Endodermal cell (in vitro differentiated cells): ENCODE measurements at regions not wholly inside any gene's neighbourhood (a gene's known extent, or its start where the extent isn't known, plus 50 kb on each side); places are given as distances from the start of the nearest gene placed in this dataset.

Source experiments
- DNase-seq: peaks from one replicate; pipeline ENCODE4 v3.0.0-alpha.2; 2017
- H3K27ac ChIP-seq: 2 replicates; pipeline ENCODE4 v1.5.1; 2013; ENCODE audit warnings: mild to moderate bottlenecking, low read depth, low read length, moderate library complexity
- H3K27me3 ChIP-seq: 2 replicates; pipeline ENCODE4 v1.6.1; 2013; ENCODE audit warnings: mild to moderate bottlenecking, low read length, moderate library complexity; ENCODE audit not compliant: insufficient read depth, control insufficient read depth, poor library complexity, severe bottlenecking
- H3K36me3 ChIP-seq: 2 replicates; pipeline ENCODE4 v1.7.0; 2013; ENCODE audit warnings: mild to moderate bottlenecking, low read length, moderate library complexity; ENCODE audit not compliant: control insufficient read depth, insufficient read depth
- H3K4me1 ChIP-seq: one replicate; pipeline ENCODE4 v1.7.0; 2013; ENCODE audit warnings: low read length; ENCODE audit not compliant: control insufficient read depth, insufficient read depth
- H3K4me3 ChIP-seq: 2 replicates; pipeline ENCODE4 v1.5.1; 2013; ENCODE audit warnings: mild to moderate bottlenecking, low read length, moderate library complexity
- H3K9ac ChIP-seq: 2 replicates; pipeline ENCODE4 v1.6.1; 2013; ENCODE audit warnings: mild to moderate bottlenecking, low read length, moderate library complexity; ENCODE audit not compliant: poor library complexity, severe bottlenecking; ENCODE audit errors: extremely low read depth
- H3K9me3 ChIP-seq: 2 replicates; pipeline ENCODE4 v1.6.1; 2013; ENCODE audit warnings: mild to moderate bottlenecking, low read length, moderate library complexity; ENCODE audit not compliant: control insufficient read depth
- H3K27ac Mint-ChIP-seq: 2 replicates; pipeline ENCODE4 v1.8.0; 2020; ENCODE audit warnings: mixed read lengths
- H3K27me3 Mint-ChIP-seq: 2 replicates; pipeline ENCODE4 v1.8.0; 2021; ENCODE audit warnings: mild to moderate bottlenecking, mixed read lengths; ENCODE audit not compliant: insufficient read depth
- H3K36me3 Mint-ChIP-seq: 2 replicates; pipeline ENCODE4 v1.8.0; 2020; ENCODE audit warnings: low read depth, mixed read lengths
- H3K4me1 Mint-ChIP-seq: 2 replicates; pipeline ENCODE4 v1.8.0; 2020; ENCODE audit warnings: mixed read lengths
- H3K4me3 Mint-ChIP-seq: 2 replicates; pipeline ENCODE4 v1.8.0; 2020; ENCODE audit warnings: mild to moderate bottlenecking, moderate library complexity, mixed read lengths
- H3K9me3 Mint-ChIP-seq: 2 replicates; pipeline ENCODE4 v1.8.0; 2020; ENCODE audit warnings: mild to moderate bottlenecking, mixed read lengths
- WGBS, 2 experiments: methylation state at CpG; one replicate each; pipeline versions ENCODE4 v1.1.5 to v1.1.7; 2013; ENCODE audit warnings: missing lambda C conversion rate in 2 of 2, mixed read lengths in 1 of 2; ENCODE audit not compliant: insufficient coverage in 1 of 2, insufficient read length in 1 of 2; 5-methylcytosine and 5-hydroxymethylcytosine counted together
- TF ChIP-seq, protein P1 (sequence below): fragments of 200-600 bp; sonication (generic); conservative IDR thresholded peaks from 2 replicates; pipeline ENCODE4 v1.5.0; 2021; ENCODE audit warnings: antibody characterized with exemption, mild to moderate bottlenecking

DNA sequence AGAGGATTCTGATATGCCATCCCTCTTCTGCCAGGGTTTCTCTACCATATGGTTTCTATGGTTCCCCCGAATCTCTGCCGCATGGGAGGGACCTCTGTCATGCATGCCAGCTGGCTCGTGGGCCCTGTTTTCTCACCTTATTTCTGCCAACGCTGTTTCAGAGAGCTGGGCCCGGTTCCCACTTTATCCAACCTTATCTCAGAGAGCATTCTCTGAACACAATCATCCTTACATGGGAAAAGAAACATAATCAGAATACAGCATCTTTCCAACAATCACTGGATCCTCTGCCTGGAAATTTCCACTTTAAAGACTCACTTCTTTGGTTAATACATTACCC, 234.5 kb upstream of the ZBTB20 start:
- peaks cover 8% of the 10 kb centered on the region for H3K4me1 Mint-ChIP-seq
- no peak overlapping the region for H3K27ac ChIP-seq
- H3K4me3 ChIP-seq = no peak overlapping the region
- WGBS, 2 experiments = 93 to 94% methylated on average over 5 of the region's 5 CpGs
- H3K9me3 Mint-ChIP-seq = no peaks in the 10 kb centered on the region
- TF ChIP-seq, protein P1, sequence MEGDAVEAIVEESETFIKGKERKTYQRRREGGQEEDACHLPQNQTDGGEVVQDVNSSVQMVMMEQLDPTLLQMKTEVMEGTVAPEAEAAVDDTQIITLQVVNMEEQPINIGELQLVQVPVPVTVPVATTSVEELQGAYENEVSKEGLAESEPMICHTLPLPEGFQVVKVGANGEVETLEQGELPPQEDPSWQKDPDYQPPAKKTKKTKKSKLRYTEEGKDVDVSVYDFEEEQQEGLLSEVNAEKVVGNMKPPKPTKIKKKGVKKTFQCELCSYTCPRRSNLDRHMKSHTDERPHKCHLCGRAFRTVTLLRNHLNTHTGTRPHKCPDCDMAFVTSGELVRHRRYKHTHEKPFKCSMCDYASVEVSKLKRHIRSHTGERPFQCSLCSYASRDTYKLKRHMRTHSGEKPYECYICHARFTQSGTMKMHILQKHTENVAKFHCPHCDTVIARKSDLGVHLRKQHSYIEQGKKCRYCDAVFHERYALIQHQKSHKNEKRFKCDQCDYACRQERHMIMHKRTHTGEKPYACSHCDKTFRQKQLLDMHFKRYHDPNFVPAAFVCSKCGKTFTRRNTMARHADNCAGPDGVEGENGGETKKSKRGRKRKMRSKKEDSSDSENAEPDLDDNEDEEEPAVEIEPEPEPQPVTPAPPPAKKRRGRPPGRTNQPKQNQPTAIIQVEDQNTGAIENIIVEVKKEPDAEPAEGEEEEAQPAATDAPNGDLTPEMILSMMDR = no peak
- no peaks in the 10 kb centered on the region for H3K27me3 ChIP-seq
- peaks cover 3% of the 10 kb centered on the region for H3K4me1 ChIP-seq
- no peaks in the 10 kb centered on the region for H3K36me3 ChIP-seq
- peaks cover 2% of the 10 kb centered on the region for H3K36me3 Mint-ChIP-seq
- no peaks in the 10 kb centered on the region for H3K27me3 Mint-ChIP-seq
- no peak for DNase-seq
- H3K4me3 Mint-ChIP-seq = no peak overlapping the region
- no peaks in the 10 kb centered on the region for H3K9me3 ChIP-seq
- no peak overlapping the region for H3K9ac ChIP-seq
- H3K27ac Mint-ChIP-seq = no peak overlapping the region

- no peaks in the 10 kb centered on the region for H3K36me3 ChIP-seq
- Mint-ChIP-seq H3K27ac (no peak overlapping the region), H3K27me3 (no peaks in the 10 kb centered on the region), H3K36me3 (peaks cover 2% of the 10 kb centered on the region), H3K4me3 (no peak overlapping the region), H3K4me1 (peaks cover 10% of the 10 kb centered on the region), H3K9me3 (no peaks in the 10 kb centered on the region)
- WGBS, 2 experiments = 71 to 98% methylated on average over 1 of the region's 1 CpG
- H3K4me3 ChIP-seq = no peak overlapping the region
- H3K27me3 ChIP-seq = no peaks in the 10 kb centered on the region
- TF ChIP-seq, protein P1 = no peak
- no peak overlapping the region for H3K27ac ChIP-seq
- DNase-seq = no peak
- H3K4me1 ChIP-seq = peaks cover 3% of the 10 kb centered on the region
- no peaks in the 10 kb centered on the region for H3K9me3 ChIP-seq
- no peak overlapping the region for H3K9ac ChIP-seq
Observed at GRCh38 chr3:115381931-115382330, 234.8 kb upstream of the ZBTB20 start.

DNA sequence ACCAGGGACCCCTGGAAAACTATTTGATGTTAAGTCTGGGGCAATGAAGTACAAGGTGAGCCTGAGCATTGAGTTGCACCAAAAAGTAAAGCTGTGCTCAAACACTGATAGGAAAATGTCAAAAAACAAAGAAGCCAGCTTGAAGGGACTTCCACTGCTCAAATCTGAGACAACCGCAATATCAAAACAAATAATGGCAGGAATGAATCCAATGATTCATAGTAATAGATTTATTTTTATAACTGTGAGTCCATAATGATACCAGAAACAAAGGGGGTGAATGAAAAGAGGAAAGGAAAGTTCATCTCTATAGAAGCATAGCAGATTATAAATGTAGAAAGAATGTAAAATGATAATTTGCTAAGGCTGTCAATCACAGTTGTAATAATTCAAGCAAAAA, 237.3 kb upstream of the ZBTB20 start:
- Histone ChIP-seq H3K27ac (no peak overlapping the region), H3K27me3 (no peaks in the 10 kb centered on the region), H3K4me1 (peaks cover 3% of the 10 kb centered on the region), H3K9me3 (no peaks in the 10 kb centered on the region), H3K36me3 (no peaks in the 10 kb centered on the region), H3K4me3 (no peak overlapping the region), H3K9ac (no peak overlapping the region)
- Mint-ChIP-seq H3K36me3 (no peaks in the 10 kb centered on the region), H3K4me3 (no peak overlapping the region), H3K27ac (no peak overlapping the region), H3K9me3 (no peaks in the 10 kb centered on the region), H3K4me1 (peaks cover 20% of the 10 kb centered on the region), H3K27me3 (no peaks in the 10 kb centered on the region)
- DNase-seq = no peak
- TF ChIP-seq, protein P1 = no peak
- 93% methylated on average over 1 of the region's 1 CpG; no CpG with 5 or more reads in 1 of the 2 experiments for WGBS, 2 experiments
